Liver (tissue), 8 donors: ENCODE measurements at regions not wholly inside any gene's neighbourhood (a gene's known extent, or its start where the extent isn't known, plus 50 kb on each side); places are given as distances from the start of the nearest gene placed in this dataset.
"Not testable (repeated sequence)": the region's sequence is repeated elsewhere in the genome, so short reads cannot be mapped to it uniquely, and the experiment has no call there.

Experiments
- DNase-seq: peaks from one replicate; pipeline ENCODE4 v3.0.0-alpha.2; 2017; ENCODE audit warnings: low spot score
- H3K27ac ChIP-seq, 2 donors: one replicate each; pipeline ENCODE4 v1.7.0; 2013; ENCODE audit warnings: inconsistent platforms in 2 of 2, low read length in 2 of 2, control low read depth in 1 of 2, low read depth in 1 of 2, mild to moderate bottlenecking in 1 of 2
- H3K27me3 ChIP-seq, 4 donors: one replicate each; pipeline versions ENCODE4 v1.6.1 to v1.7.0; 2013; ENCODE audit warnings: low read length in 3 of 4, inconsistent platforms in 1 of 4, mild to moderate bottlenecking in 1 of 4, moderate library complexity in 1 of 4; ENCODE audit not compliant: control insufficient read depth in 4 of 4, insufficient read depth in 4 of 4
- H3K36me3 ChIP-seq, 4 donors: one replicate each; pipeline versions ENCODE4 v1.6.1 to v1.7.0; 2013; ENCODE audit warnings: low read length in 3 of 4, mild to moderate bottlenecking in 3 of 4, low read depth in 1 of 4, moderate library complexity in 1 of 4; ENCODE audit not compliant: control insufficient read depth in 4 of 4, insufficient read depth in 3 of 4
- H3K4me1 ChIP-seq, 4 donors: one replicate each; pipeline versions ENCODE4 v1.6.1 to v1.7.0; 2013; ENCODE audit warnings: low read length in 3 of 4, mild to moderate bottlenecking in 3 of 4, moderate library complexity in 1 of 4; ENCODE audit not compliant: control insufficient read depth in 4 of 4, insufficient read depth in 4 of 4
- H3K4me3 ChIP-seq, 3 donors: one replicate each; pipeline versions ENCODE4 v1.6.1 to v1.7.0; 2013; ENCODE audit warnings: low read length in 3 of 3, control low read depth in 1 of 3, low read depth in 1 of 3, mild to moderate bottlenecking in 1 of 3
- H3K9ac ChIP-seq, 2 donors: one replicate each; pipeline ENCODE4 v1.7.0; 2013; ENCODE audit warnings: low read length in 2 of 2, mild to moderate bottlenecking in 2 of 2, moderate library complexity in 2 of 2, control low read depth in 1 of 2, low read depth in 1 of 2
- H3K9me3 ChIP-seq, 4 donors: one replicate each; pipeline versions ENCODE4 v1.6.1 to v1.7.0; 2013; ENCODE audit warnings: low read length in 3 of 4; ENCODE audit not compliant: control insufficient read depth in 4 of 4
- ATF3 ChIP-seq: IDR thresholded peaks from 2 replicates; pipeline ENCODE4 v1.6.1; 2016; ENCODE audit warnings: antibody characterized with exemption
- CTCF ChIP-seq: fragments of 150-350 bp; IDR thresholded peaks from 2 replicates; pipeline ENCODE4 v1.5.1; 2017; ENCODE audit warnings: improper control_type of control experiment, low read depth, low read length; ENCODE audit not compliant: missing input control
- EGR1 ChIP-seq, 2 donors: IDR thresholded peaks; 2 replicates each; pipeline ENCODE4 v1.6.1; 2016 to 2018; ENCODE audit warnings: antibody characterized with exemption in 2 of 2, low read depth in 2 of 2
- FOXA1 ChIP-seq: IDR thresholded peaks from 2 replicates; pipeline ENCODE4 v1.6.1; 2016; ENCODE audit warnings: antibody characterized with exemption
- HNF4A ChIP-seq, 2 donors: conservative IDR thresholded peaks; 2 replicates each; pipeline ENCODE4 v1.6.1; 2016; ENCODE audit warnings: antibody characterized with exemption in 2 of 2, mild to moderate bottlenecking in 2 of 2
- HNF4G ChIP-seq: IDR thresholded peaks from 2 replicates; pipeline ENCODE4 v1.6.1; 2016; ENCODE audit warnings: antibody characterized with exemption
- JUND ChIP-seq, 2 donors: IDR thresholded peaks; 2 replicates each; pipeline ENCODE4 v1.6.1; 2016; ENCODE audit warnings: antibody characterized with exemption in 2 of 2
- MAX ChIP-seq: IDR thresholded peaks from 2 replicates; pipeline ENCODE4 v1.6.1; 2016; ENCODE audit warnings: antibody characterized with exemption
- RAD21 ChIP-seq, 2 donors: IDR thresholded peaks; 2 replicates each; pipeline ENCODE4 v1.6.1; 2016; ENCODE audit warnings: antibody characterized with exemption in 2 of 2, mild to moderate bottlenecking in 2 of 2
- REST ChIP-seq: IDR thresholded peaks from 2 replicates; pipeline ENCODE4 v1.6.1; 2016; ENCODE audit warnings: antibody characterized with exemption, mild to moderate bottlenecking
- RXRA ChIP-seq, 2 donors: IDR thresholded peaks; 2 replicates each; pipeline ENCODE4 v1.6.1; 2017 to 2018; ENCODE audit warnings: antibody characterized with exemption in 2 of 2, mild to moderate bottlenecking in 1 of 2
- SP1 ChIP-seq: IDR thresholded peaks from 2 replicates; pipeline ENCODE4 v1.6.1; 2018; ENCODE audit warnings: antibody characterized with exemption, mild to moderate bottlenecking
- TAF1 ChIP-seq: conservative IDR thresholded peaks from 2 replicates; pipeline ENCODE4 v1.6.1; 2016; ENCODE audit warnings: antibody characterized with exemption, mild to moderate bottlenecking
- YY1 ChIP-seq: IDR thresholded peaks from 2 replicates; pipeline ENCODE4 v1.6.1; 2016; ENCODE audit warnings: antibody characterized with exemption, mild to moderate bottlenecking
- WGBS: extraction: QIAGEN DNeasy Blood & Tissue Kit; methylation state at CpG from one replicate; pipeline ENCODE4 v1.1.7; 2013; 5-methylcytosine and 5-hydroxymethylcytosine counted together
- donor health status: healthy.
- donor health status: healthy.
- donor health status: healthy.
- donor health status: healthy.
- donor health status: healthy.

- Histone ChIP-seq H3K4me1 (no peaks in the 10 kb centered on the region), H3K9ac (no peak overlapping the region), H3K27ac (no peak overlapping the region), H3K4me3 (no peak overlapping the region), H3K9me3 (no peaks in the 10 kb centered on the region), H3K27me3 (no peaks in the 10 kb centered on the region), H3K36me3 (no peaks in the 10 kb centered on the region)
- no peak for TF ChIP-seq TAF1
- TF ChIP-seq ATF3, result no peak
- no peak for TF ChIP-seq HNF4A (conservative IDR thresholded peaks at IDR 0.05)
- TF ChIP-seq JUND (IDR thresholded peaks at IDR 0.05), result no peak
- TF ChIP-seq EGR1 (IDR thresholded peaks at IDR 0.05; ENCODE audit: low read depth in 2 of 2), result no peak
- TF ChIP-seq SP1, result no peak
- 86% methylated on average over 2 of the region's 2 CpGs for WGBS
- DNase-seq, result no peak
Measured at GRCh38 chr3:36182024-36182423, 198.3 kb upstream of the STAC start.

GRCh38 chr3:36187197-36187596 is 193.1 kb upstream of the STAC start:
- H3K27ac ChIP-seq, H3K9ac ChIP-seq, DNase-seq, H3K36me3 ChIP-seq, H3K4me3 ChIP-seq, H3K27me3 ChIP-seq, H3K9me3 ChIP-seq, H3K4me1 ChIP-seq: not testable (repeated sequence)
- WGBS, result 70% methylated on average over 2 of the region's 2 CpGs

GRCh38 chr3:36192901-36193300 is 187.4 kb upstream of the STAC start:
- no peak overlapping the region for H3K4me3 ChIP-seq
- no peak overlapping the region for H3K9ac ChIP-seq
- no peak overlapping the region for H3K27ac ChIP-seq
- TF ChIP-seq FOXA1 (no peak), RXRA (IDR thresholded peaks at IDR 0.05) (no peak), SP1 (no peak), TAF1 (no peak), JUND (IDR thresholded peaks at IDR 0.05) (no peak), HNF4A (conservative IDR thresholded peaks at IDR 0.05) (no peak), MAX (no peak), YY1 (no peak), REST (no peak), HNF4G (no peak), CTCF (no peak), RAD21 (IDR thresholded peaks at IDR 0.05) (no peak)
- no peaks in the 10 kb centered on the region for H3K27me3 ChIP-seq
- H3K36me3 ChIP-seq, result no peaks in the 10 kb centered on the region
- peaks cover 0 to 2% (median 0%) of the 10 kb centered on the region in 4 donors for H3K9me3 ChIP-seq
- DNase-seq, result no peak
- no peaks in the 10 kb centered on the region for H3K4me1 ChIP-seq
